ENCODE measurements at regions not wholly inside any gene's neighbourhood (a gene's known extent, or its start where the extent isn't known, plus 50 kb on each side); places are given as distances from the start of the nearest gene placed in this dataset.

- TF ChIP-seq CTCF (conservative IDR thresholded peaks at IDR 0.05) (no peak), EZH2 (IDR thresholded peaks at IDR 0.05; ENCODE audit: low read depth) (no peak)
Observed at GRCh38 chrX:20513185-20513584, 246.5 kb upstream of the RPS6KA3 start.

Measured in PC-9 (cell line).